Hematopoietic multipotent progenitor cell treated with erythropoietin and hydrocortisone succinate and interleukin-3 and kit ligand, for 4 days (in vitro differentiated cells): ENCODE measurements at regions not wholly inside any gene's neighbourhood (a gene's known extent, or its start where the extent isn't known, plus 50 kb on each side); places are given as distances from the start of the nearest gene placed in this dataset.

ENCODE experiments used
- DNase-seq: peaks from one replicate; pipeline ENCODE4 v3.0.0-alpha.2; 2015

- DNase-seq: peak; percentile 76
Measured at GRCh38 chr7:18320971-18321567, 174.5 kb upstream of the HDAC9 start.

- no peak for DNase-seq
Measured at GRCh38 chr7:18330548-18330947, 165.0 kb upstream of the HDAC9 start.

GRCh38 chr7:18336626-18337025 is 158.9 kb upstream of the HDAC9 start:
- no peak for DNase-seq

- peak; percentile 68 for DNase-seq
Measured at GRCh38 chr7:18337048-18337809, 158.3 kb upstream of the HDAC9 start.

- no peak for DNase-seq
Measured at GRCh38 chr7:18338910-18339523, 156.5 kb upstream of the HDAC9 start.

- DNase-seq: no peak
Measured at GRCh38 chr7:18341756-18342155, 153.8 kb upstream of the HDAC9 start.

GRCh38 chr7:18343047-18343446 is 152.5 kb upstream of the HDAC9 start:
- DNase-seq: no peak

- no peak for DNase-seq
Measured at GRCh38 chr7:18344536-18344935, 151.0 kb upstream of the HDAC9 start.

GRCh38 chr7:18345641-18346234 is 149.8 kb upstream of the HDAC9 start:
- DNase-seq: peak; percentile 81

- DNase-seq: no peak
Measured at GRCh38 chr7:18347170-18347569, 148.4 kb upstream of the HDAC9 start.

- DNase-seq: no peak
Measured at GRCh38 chr7:18350678-18351077, 144.9 kb upstream of the HDAC9 start.

- peak; percentile 74 for DNase-seq
Measured at GRCh38 chr7:18352339-18353255, 143.0 kb upstream of the HDAC9 start.

- no peak for DNase-seq
Measured at GRCh38 chr7:18353339-18353738, 142.2 kb upstream of the HDAC9 start.

GRCh38 chr7:18354108-18355085 is 141.2 kb upstream of the HDAC9 start:
- peak; percentile 27 for DNase-seq

GRCh38 chr7:18356191-18356645 is 139.3 kb upstream of the HDAC9 start:
- DNase-seq: peak; percentile 75

- DNase-seq: no peak
Measured at GRCh38 chr7:18357691-18358090, 137.9 kb upstream of the HDAC9 start.

GRCh38 chr7:18361756-18362155 is 133.8 kb upstream of the HDAC9 start:
- DNase-seq: no peak

- no peak for DNase-seq
Measured at GRCh38 chr7:18363751-18364380, 131.7 kb upstream of the HDAC9 start.

GRCh38 chr7:18364396-18364795 is 131.2 kb upstream of the HDAC9 start:
- no peak for DNase-seq

- no peak for DNase-seq
Measured at GRCh38 chr7:18366394-18366793, 129.2 kb upstream of the HDAC9 start.

- DNase-seq: no peak
Measured at GRCh38 chr7:18369011-18369410, 126.5 kb upstream of the HDAC9 start.
